ENCODE measurements at regions not wholly inside any gene's neighbourhood (a gene's known extent, or its start where the extent isn't known, plus 50 kb on each side); places are given as distances from the start of the nearest gene placed in this dataset.

DNA sequence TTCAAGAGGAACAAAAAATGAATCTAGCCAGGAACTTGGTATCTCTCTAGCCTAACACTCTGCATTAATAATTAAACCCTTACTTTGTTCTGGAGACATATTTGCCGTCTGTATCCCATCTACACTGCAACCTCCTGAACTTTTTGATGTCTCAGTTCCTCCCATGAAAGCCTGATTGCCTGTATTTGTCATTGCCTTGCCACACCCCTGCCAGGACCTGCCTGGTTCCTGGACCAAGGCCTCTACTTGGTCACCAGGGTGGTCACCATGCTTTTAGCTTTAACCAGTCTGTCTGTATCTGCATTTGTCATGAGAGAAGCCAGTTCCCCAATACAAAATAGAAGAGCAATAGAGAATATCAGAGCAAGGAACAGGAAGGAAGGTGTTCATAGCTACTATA is 58.8 kb upstream of the NOL4 start:
- H3K27me3 ChIP-seq (ENCODE audit: control insufficient read depth, insufficient read depth, low read length): no peaks in the 10 kb centered on the region
- BruUV-seq (replicated peaks): no TSS peak
- H3K4me3 ChIP-seq (ENCODE audit: low read depth in 2 of 2, low read length in 2 of 2): no peak overlapping the region
- in situ Hi-C loops (cut with HindIII; ENCODE audit: low pct_unique_long_range_greater_than_20kb, low sequenced_read_pairs) (no loop called here), intact Hi-C loops (cut with micrococcal nuclease; ENCODE audit: unreplicated experiment) (no loop called here)
- H3K36me3 ChIP-seq (ENCODE audit: control insufficient read depth, insufficient read depth, low read length): no peaks in the 10 kb centered on the region
- H3K9me3 ChIP-seq (ENCODE audit: control insufficient read depth, insufficient read depth, low read depth, low read length): no peaks in the 10 kb centered on the region
- TF ChIP-seq TCF7L2 (IDR thresholded peaks at IDR 0.05; ENCODE audit: low read depth, low read length) (no peak), SIN3A (IDR thresholded peaks at IDR 0.05; ENCODE audit: borderline replicate concordance, insufficient read depth, low read depth, low read length) (no peak), POLR2AphosphoS5 (IDR thresholded peaks at IDR 0.05; ENCODE audit: low read depth, low read length) (no peak)
- TF ChIP-seq, protein P1, sequence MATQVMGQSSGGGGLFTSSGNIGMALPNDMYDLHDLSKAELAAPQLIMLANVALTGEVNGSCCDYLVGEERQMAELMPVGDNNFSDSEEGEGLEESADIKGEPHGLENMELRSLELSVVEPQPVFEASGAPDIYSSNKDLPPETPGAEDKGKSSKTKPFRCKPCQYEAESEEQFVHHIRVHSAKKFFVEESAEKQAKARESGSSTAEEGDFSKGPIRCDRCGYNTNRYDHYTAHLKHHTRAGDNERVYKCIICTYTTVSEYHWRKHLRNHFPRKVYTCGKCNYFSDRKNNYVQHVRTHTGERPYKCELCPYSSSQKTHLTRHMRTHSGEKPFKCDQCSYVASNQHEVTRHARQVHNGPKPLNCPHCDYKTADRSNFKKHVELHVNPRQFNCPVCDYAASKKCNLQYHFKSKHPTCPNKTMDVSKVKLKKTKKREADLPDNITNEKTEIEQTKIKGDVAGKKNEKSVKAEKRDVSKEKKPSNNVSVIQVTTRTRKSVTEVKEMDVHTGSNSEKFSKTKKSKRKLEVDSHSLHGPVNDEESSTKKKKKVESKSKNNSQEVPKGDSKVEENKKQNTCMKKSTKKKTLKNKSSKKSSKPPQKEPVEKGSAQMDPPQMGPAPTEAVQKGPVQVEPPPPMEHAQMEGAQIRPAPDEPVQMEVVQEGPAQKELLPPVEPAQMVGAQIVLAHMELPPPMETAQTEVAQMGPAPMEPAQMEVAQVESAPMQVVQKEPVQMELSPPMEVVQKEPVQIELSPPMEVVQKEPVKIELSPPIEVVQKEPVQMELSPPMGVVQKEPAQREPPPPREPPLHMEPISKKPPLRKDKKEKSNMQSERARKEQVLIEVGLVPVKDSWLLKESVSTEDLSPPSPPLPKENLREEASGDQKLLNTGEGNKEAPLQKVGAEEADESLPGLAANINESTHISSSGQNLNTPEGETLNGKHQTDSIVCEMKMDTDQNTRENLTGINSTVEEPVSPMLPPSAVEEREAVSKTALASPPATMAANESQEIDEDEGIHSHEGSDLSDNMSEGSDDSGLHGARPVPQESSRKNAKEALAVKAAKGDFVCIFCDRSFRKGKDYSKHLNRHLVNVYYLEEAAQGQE (IDR thresholded peaks at IDR 0.05; ENCODE audit: insufficient read depth in 1 of 2, low read depth in 2 of 2, low read length in 1 of 2): no peak
- ATAC-seq: no peak
- ChIA-PET CTCF (no interaction called here), POLR2A (no interaction called here)
- no peak for DNase-seq (ENCODE audit: low read depth, low spot score)
- H3K27ac ChIP-seq (ENCODE audit: low read length): no peak overlapping the region
- H3K4me1 ChIP-seq (ENCODE audit: control insufficient read depth, insufficient read depth, low read length): no peaks in the 10 kb centered on the region

DNA sequence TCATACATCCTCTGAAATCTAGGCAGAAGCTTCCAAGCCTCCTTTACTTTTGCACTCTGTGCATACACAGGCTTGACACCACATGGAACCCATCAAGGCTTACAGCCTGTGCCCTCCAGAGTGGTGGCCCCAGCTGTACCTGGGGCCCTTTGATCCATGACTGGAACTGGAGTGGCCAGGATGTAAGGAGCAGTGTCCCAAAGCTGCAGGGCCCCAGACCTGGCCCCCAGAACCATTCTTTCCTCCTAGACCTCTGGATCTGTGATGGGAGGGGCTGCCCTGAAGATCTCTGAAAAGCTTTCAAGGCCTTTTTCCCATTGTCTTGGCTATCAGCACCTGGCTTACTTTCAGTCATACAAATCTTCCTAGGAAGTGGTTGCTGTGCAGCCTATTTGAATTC is 63.1 kb upstream of the NOL4 start:
- in situ Hi-C loops (cut with HindIII; ENCODE audit: low pct_unique_long_range_greater_than_20kb, low sequenced_read_pairs): no loop called here
- no peak overlapping the region for H3K4me3 ChIP-seq (ENCODE audit: low read depth in 2 of 2, low read length in 2 of 2)
- DNase-seq (ENCODE audit: low read depth, low spot score) (no peak), ATAC-seq (no peak)
- no peaks in the 10 kb centered on the region for H3K27me3 ChIP-seq (ENCODE audit: control insufficient read depth, insufficient read depth, low read length)
- intact Hi-C loops (cut with micrococcal nuclease; ENCODE audit: unreplicated experiment): no loop called here
- ChIA-PET CTCF (no interaction called here), POLR2A (no interaction called here)
- no peaks in the 10 kb centered on the region for H3K4me1 ChIP-seq (ENCODE audit: control insufficient read depth, insufficient read depth, low read length)
- no peaks in the 10 kb centered on the region for H3K9me3 ChIP-seq (ENCODE audit: control insufficient read depth, insufficient read depth, low read depth, low read length)
- no TSS peak for BruUV-seq (replicated peaks)
- no peaks in the 10 kb centered on the region for H3K36me3 ChIP-seq (ENCODE audit: control insufficient read depth, insufficient read depth, low read length)
- TF ChIP-seq TCF7L2 (IDR thresholded peaks at IDR 0.05; ENCODE audit: low read depth, low read length): no peak
- TF ChIP-seq, protein P2, sequence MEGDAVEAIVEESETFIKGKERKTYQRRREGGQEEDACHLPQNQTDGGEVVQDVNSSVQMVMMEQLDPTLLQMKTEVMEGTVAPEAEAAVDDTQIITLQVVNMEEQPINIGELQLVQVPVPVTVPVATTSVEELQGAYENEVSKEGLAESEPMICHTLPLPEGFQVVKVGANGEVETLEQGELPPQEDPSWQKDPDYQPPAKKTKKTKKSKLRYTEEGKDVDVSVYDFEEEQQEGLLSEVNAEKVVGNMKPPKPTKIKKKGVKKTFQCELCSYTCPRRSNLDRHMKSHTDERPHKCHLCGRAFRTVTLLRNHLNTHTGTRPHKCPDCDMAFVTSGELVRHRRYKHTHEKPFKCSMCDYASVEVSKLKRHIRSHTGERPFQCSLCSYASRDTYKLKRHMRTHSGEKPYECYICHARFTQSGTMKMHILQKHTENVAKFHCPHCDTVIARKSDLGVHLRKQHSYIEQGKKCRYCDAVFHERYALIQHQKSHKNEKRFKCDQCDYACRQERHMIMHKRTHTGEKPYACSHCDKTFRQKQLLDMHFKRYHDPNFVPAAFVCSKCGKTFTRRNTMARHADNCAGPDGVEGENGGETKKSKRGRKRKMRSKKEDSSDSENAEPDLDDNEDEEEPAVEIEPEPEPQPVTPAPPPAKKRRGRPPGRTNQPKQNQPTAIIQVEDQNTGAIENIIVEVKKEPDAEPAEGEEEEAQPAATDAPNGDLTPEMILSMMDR (IDR thresholded peaks at IDR 0.05): no peak
- TF ChIP-seq POLR2AphosphoS5 (IDR thresholded peaks at IDR 0.05; ENCODE audit: low read depth, low read length): no peak
- TF ChIP-seq, protein P1 (IDR thresholded peaks at IDR 0.05; ENCODE audit: insufficient read depth in 1 of 2, low read depth in 2 of 2, low read length in 1 of 2): no peak
- no peak for TF ChIP-seq SIN3A (IDR thresholded peaks at IDR 0.05; ENCODE audit: borderline replicate concordance, insufficient read depth, low read depth, low read length)
- no peak overlapping the region for H3K27ac ChIP-seq (ENCODE audit: low read length)

Data from Panc1 (cell line).